WTC11 (cell line): ENCODE measurements at regions not wholly inside any gene's neighbourhood (a gene's known extent, or its start where the extent isn't known, plus 50 kb on each side); places are given as distances from the start of the nearest gene placed in this dataset.

Source experiments
- ATAC-seq: fragments of 200-7000 bp; cut with Tn5 transposase; 2 replicates; pipeline ENCODE4 v1.10.0; 2021; ENCODE audit warnings: mild to moderate bottlenecking, moderate library complexity
- CTCF ChIA-PET: fragments of 300-600 bp; sonication (Branson Sonifier 250); formaldehyde crosslinking; loops from one replicate; lab custom pipeline; 2021; ENCODE audit warnings: antibody characterized with exemption; lab: Charles Lee
- POLR2A ChIA-PET: fragments of 350-600 bp; sonication (Branson Sonifier 250); formaldehyde crosslinking; loops from one replicate; lab custom pipeline; 2021; ENCODE audit warnings: antibody characterized with exemption; lab: Charles Lee
- DNase-seq: peaks from one replicate; pipeline ENCODE4 v3.0.0; 2021; ENCODE audit warnings: low spot score
- H3K27ac Mint-ChIP-seq: 2 replicates; pipeline ENCODE4 v1.8.0; 2021; ENCODE audit warnings: mixed read lengths
- H3K27me3 Mint-ChIP-seq: 2 replicates; pipeline ENCODE4 v1.8.0; 2021; ENCODE audit warnings: low read depth, mild to moderate bottlenecking, moderate library complexity, mixed read lengths
- H3K36me3 Mint-ChIP-seq: 2 replicates; pipeline ENCODE4 v1.8.0; 2021; ENCODE audit warnings: mixed read lengths
- H3K4me1 Mint-ChIP-seq: 2 replicates; pipeline ENCODE4 v1.8.0; 2022; ENCODE audit warnings: mixed read lengths
- H3K4me3 Mint-ChIP-seq: 2 replicates; pipeline ENCODE4 v1.8.0; 2021; ENCODE audit warnings: mild to moderate bottlenecking, moderate library complexity, mixed read lengths
- H3K9me3 Mint-ChIP-seq: 2 replicates; pipeline ENCODE4 v1.8.0; 2021; ENCODE audit warnings: mixed read lengths
- ATF2 ChIP-seq: sonication (generic); formaldehyde crosslinking; IDR thresholded peaks from 2 replicates; pipeline ENCODE4 v1.8.1; 2022; ENCODE audit warnings: low read depth, missing genetic modification reagents, borderline replicate concordance
- CREM ChIP-seq: sonication (generic); formaldehyde crosslinking; IDR thresholded peaks from 2 replicates; pipeline ENCODE4 v1.8.1; 2022; ENCODE audit warnings: mild to moderate bottlenecking, missing genetic modification reagents, moderate library complexity
- CTCF ChIP-seq: fragments of 200-600 bp; IDR thresholded peaks from 2 replicates; pipeline ENCODE4 v1.8.0; 2022; ENCODE audit warnings: antibody characterized with exemption
- EMX1 ChIP-seq: fragments of 250-450 bp; sonication (Bioruptor Pico); IDR thresholded peaks from 2 replicates; pipeline ENCODE4 v1.8.0; 2021; ENCODE audit warnings: mild to moderate bottlenecking
- ERG ChIP-seq: fragments of 250-450 bp; sonication (Bioruptor Pico); IDR thresholded peaks from 2 replicates; pipeline ENCODE4 v1.8.0; 2021; ENCODE audit warnings: mild to moderate bottlenecking
- FOXP1 ChIP-seq: sonication (generic); formaldehyde crosslinking; IDR thresholded peaks from 2 replicates; pipeline ENCODE4 v1.8.0; 2022; ENCODE audit warnings: missing genetic modification reagents, mild to moderate bottlenecking, moderate library complexity, borderline replicate concordance
- GTF2I ChIP-seq: fragments of 250-450 bp; sonication (Bioruptor Pico); conservative IDR thresholded peaks from 2 replicates; pipeline ENCODE4 v1.4.0; 2021; ENCODE audit warnings: mild to moderate bottlenecking
- HMGXB4 ChIP-seq: sonication (generic); formaldehyde crosslinking; IDR thresholded peaks from 2 replicates; pipeline ENCODE4 v1.8.1; 2023; ENCODE audit warnings: mild to moderate bottlenecking, moderate library complexity, missing genetic modification reagents
- KAT7 ChIP-seq: sonication (generic); formaldehyde crosslinking; IDR thresholded peaks from 2 replicates; pipeline ENCODE4 v1.8.1; 2023; ENCODE audit warnings: missing genetic modification reagents, mild to moderate bottlenecking, borderline replicate concordance
- MXD4 ChIP-seq: fragments of 250-450 bp; sonication (Bioruptor Pico); IDR thresholded peaks from 2 replicates; pipeline ENCODE4 v1.8.0; 2021; ENCODE audit warnings: mild to moderate bottlenecking, moderate library complexity, borderline replicate concordance
- NR2C2 ChIP-seq: sonication (generic); formaldehyde crosslinking; IDR thresholded peaks from 2 replicates; pipeline ENCODE4 v1.8.0; 2022; ENCODE audit warnings: mild to moderate bottlenecking, missing genetic modification reagents
- NR3C1 ChIP-seq: sonication (generic); formaldehyde crosslinking; conservative IDR thresholded peaks from 2 replicates; pipeline ENCODE4 v1.8.1; 2023; ENCODE audit warnings: low read depth, mild to moderate bottlenecking, missing genetic modification reagents
- PRDM15 ChIP-seq: sonication (generic); formaldehyde crosslinking; IDR thresholded peaks from 2 replicates; pipeline ENCODE4 v1.8.0; 2022; ENCODE audit warnings: missing genetic modification reagents
- SMAD3 ChIP-seq: sonication (generic); formaldehyde crosslinking; IDR thresholded peaks from 2 replicates; pipeline ENCODE4 v1.8.0; 2022; ENCODE audit warnings: missing genetic modification reagents, mild to moderate bottlenecking, borderline replicate concordance
- ZNF232 ChIP-seq: sonication (generic); formaldehyde crosslinking; IDR thresholded peaks from 2 replicates; pipeline ENCODE4 v1.8.0; 2022; ENCODE audit warnings: mild to moderate bottlenecking, missing genetic modification reagents
- ZNF263 ChIP-seq: sonication (generic); formaldehyde crosslinking; IDR thresholded peaks from 2 replicates; pipeline ENCODE4 v1.8.1; 2022; ENCODE audit warnings: low read depth, mild to moderate bottlenecking, moderate library complexity, missing genetic modification reagents
- ZNF532 ChIP-seq: fragments of 250-450 bp; sonication (Bioruptor Pico); IDR thresholded peaks from 2 replicates; pipeline ENCODE4 v1.9.0; 2021; ENCODE audit warnings: mild to moderate bottlenecking, borderline replicate concordance
- ZNF671 ChIP-seq: fragments of 250-450 bp; sonication (Bioruptor Pico); IDR thresholded peaks from 2 replicates; pipeline ENCODE4 v1.8.0; 2021; ENCODE audit warnings: mild to moderate bottlenecking
- TF ChIP-seq, protein P1 (sequence below): sonication (generic); formaldehyde crosslinking; IDR thresholded peaks from 2 replicates; pipeline ENCODE4 v1.8.1; 2022; ENCODE audit warnings: mild to moderate bottlenecking, missing genetic modification reagents, moderate library complexity, borderline replicate concordance

DNA sequence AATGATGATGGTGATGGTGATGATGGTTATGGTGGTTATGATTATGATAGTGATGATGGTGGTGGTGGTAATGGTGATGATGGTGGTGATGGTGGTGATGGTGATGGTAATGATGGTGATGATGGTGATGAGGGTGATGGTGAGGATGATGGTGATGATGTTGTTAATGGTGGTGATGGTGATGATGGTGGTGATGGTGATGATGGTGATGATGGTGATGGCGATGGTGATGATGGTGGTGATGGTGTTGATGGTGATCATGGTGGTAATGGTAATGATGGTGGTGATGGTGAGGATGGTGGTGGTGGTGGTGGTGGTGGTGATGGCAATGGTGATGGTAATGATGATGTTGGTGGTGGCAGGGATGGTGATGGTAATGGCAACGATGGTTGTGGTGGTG is 1222.5 kb downstream of the BRD1 start:
- TF ChIP-seq NR3C1 (CRISPR knock-in tag) (no peak), NR2C2 (CRISPR knock-in tag) (no peak), KAT7 (CRISPR knock-in tag) (no peak), CTCF (no peak)
- TF ChIP-seq, protein P1, sequence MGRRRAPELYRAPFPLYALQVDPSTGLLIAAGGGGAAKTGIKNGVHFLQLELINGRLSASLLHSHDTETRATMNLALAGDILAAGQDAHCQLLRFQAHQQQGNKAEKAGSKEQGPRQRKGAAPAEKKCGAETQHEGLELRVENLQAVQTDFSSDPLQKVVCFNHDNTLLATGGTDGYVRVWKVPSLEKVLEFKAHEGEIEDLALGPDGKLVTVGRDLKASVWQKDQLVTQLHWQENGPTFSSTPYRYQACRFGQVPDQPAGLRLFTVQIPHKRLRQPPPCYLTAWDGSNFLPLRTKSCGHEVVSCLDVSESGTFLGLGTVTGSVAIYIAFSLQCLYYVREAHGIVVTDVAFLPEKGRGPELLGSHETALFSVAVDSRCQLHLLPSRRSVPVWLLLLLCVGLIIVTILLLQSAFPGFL = no peak
- H3K9me3 Mint-ChIP-seq = peaks cover 11% of the 10 kb centered on the region
- H3K4me3 Mint-ChIP-seq = no peak overlapping the region
- no peak for ATAC-seq
- H3K4me1 Mint-ChIP-seq = peaks cover 6% of the 10 kb centered on the region; the same call in 1 of the 2 replicates
- CTCF ChIA-PET = no interaction called here
- no peak overlapping the region for H3K27ac Mint-ChIP-seq
- peaks cover 11% of the 10 kb centered on the region; the same call in 1 of the 2 replicates for H3K36me3 Mint-ChIP-seq
- POLR2A ChIA-PET = no interaction called here
- no peak for DNase-seq
- no peaks in the 10 kb centered on the region for H3K27me3 Mint-ChIP-seq

GRCh38 chr22:48603621-48604320 is 1223.9 kb downstream of the BRD1 start:
- H3K4me1 Mint-ChIP-seq = peaks cover 6% of the 10 kb centered on the region; the same call in 1 of the 2 replicates
- CTCF ChIA-PET = no interaction called here
- POLR2A ChIA-PET = no interaction called here
- TF ChIP-seq ZNF671 (no peak), ERG (no peak), HMGXB4 (CRISPR knock-in tag) (no peak), EMX1 (CRISPR knock-in tag) (no peak), SMAD3 (CRISPR knock-in tag) (no peak), MXD4 (CRISPR knock-in tag) (no peak), ZNF232 (no peak), GTF2I (CRISPR knock-in tag) (no peak), ZNF263 (CRISPR knock-in tag) (no peak), FOXP1 (no peak), CREM (no peak), ZNF532 (CRISPR knock-in tag) (no peak), ATF2 (no peak), PRDM15 (CRISPR knock-in tag) (no peak)

More at GRCh38 chr22:48603621-48604320, 1223.9 kb downstream of the BRD1 start:
- Mint-ChIP-seq H3K27me3 (no peaks in the 10 kb centered on the region), H3K27ac (no peak overlapping the region), H3K36me3 (peaks cover 11% of the 10 kb centered on the region; the same call in 1 of the 2 replicates), H3K4me3 (no peak overlapping the region), H3K9me3 (peaks cover 11% of the 10 kb centered on the region)
- DNase-seq (no peak), ATAC-seq (no peak)
